ENCODE measurements at regions not wholly inside any gene's neighbourhood (a gene's known extent, or its start where the extent isn't known, plus 50 kb on each side); places are given as distances from the start of the nearest gene placed in this dataset.
"Not testable (repeated sequence)": the region's sequence is repeated elsewhere in the genome, so short reads cannot be mapped to it uniquely, and the experiment has no call there.

DNA sequence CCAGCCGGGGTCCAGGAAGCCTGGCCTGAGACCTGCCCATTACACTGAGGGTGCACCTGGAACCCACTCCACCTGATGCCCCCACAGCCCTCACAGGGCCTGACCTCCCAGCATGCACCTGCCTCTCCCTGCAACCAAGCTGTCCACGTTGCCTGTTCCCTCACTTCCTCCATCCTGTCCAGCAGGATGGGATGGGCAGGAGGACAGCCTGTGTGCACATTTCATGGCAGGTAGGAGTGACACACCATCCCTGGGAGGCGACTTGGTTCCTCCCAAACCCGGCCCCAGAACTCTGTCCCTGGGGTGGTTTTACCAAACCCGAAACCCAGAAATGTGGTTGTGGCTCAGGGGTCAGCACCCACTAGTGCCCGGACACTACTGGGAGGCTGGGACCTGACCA, 203.8 kb upstream of the ZNF519 start:
- not testable (repeated sequence) for DNase-seq

DNA sequence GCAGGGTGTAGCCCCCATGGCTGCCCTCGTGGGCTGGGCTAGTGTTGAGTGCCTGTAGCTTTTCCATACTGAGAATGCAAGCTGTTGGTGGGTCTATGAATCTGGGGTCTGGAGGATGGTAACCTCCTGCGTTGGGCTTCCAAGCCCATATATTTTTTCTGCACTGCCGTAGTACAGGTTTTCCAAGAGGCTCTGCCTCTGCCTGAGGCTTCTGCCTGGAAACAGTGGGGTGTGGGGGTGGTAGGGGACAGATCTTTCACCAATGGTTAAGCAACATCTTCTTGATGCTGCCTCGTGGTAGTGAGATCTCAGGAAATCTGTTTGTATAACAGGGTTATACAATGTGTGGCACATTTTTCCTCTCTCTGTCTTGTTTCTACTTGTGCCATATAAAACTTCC, 189.0 kb upstream of the ZNF519 start:
- not testable (repeated sequence) for DNase-seq

GRCh38 chr18:14301255-14301654, 169.0 kb upstream of the ZNF519 start:
- not testable (repeated sequence) for DNase-seq

DNA sequence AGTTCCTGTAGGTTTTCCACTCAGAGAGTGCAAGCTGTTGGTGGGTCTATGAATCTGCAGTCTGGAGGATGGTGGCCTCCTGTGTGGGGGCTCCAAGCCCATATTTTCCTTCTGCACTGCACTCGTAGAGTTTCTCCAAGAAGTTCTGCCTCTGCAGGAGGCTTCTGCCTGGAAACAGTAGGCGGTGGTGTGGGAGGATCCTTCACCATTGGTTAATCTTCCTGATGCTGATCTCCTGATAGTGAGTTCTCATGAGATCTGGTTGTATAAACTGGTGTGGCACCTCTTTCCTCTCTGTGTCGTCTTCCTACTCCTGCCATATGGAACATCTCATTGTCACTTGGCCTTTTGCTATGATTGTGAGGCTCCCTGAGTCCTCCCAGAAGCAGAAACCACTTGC, 162.8 kb upstream of the ZNF519 start:
- not testable (repeated sequence) for DNase-seq

- DNase-seq, result no peak
Observed at GRCh38 chr18:14285053-14285452, 152.8 kb upstream of the ZNF519 start.

GRCh38 chr18:14275391-14275790, 143.2 kb upstream of the ZNF519 start:
- not testable (repeated sequence) for DNase-seq

- not testable (repeated sequence) for DNase-seq
Observed at GRCh38 chr18:14265637-14266410, 133.6 kb upstream of the ZNF519 start.

- DNase-seq, result not testable (repeated sequence)
Observed at GRCh38 chr18:14262786-14263185, 130.6 kb upstream of the ZNF519 start.

DNA sequence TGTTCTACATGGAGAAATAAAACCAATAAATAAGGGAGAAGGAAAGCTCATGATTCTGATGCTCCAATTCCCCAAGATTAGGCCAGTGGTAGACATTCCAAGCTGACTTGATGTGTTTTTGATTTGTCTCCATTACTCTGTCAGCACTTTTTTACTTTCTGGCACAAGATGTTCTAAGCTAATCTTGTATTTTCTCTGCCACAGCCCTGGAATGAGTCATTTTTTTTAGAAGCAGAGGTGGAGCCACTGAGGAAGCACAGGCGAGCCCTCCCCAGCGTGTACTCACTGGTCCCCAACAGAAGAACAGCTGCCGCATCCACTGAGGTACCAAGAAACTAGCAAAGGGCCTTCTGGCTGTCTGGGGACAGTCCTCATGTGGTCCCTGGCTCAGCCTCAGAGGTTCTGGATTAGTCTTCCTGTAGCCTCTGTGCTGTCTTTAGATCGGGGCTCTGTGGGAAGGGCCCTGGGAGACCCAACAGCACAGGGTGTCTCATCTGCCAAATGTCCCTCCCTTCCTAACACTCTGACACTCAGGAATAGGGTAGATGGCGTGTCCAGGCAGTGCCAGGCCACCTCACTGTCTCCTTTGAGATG, 117.9 kb upstream of the ZNF519 start:
- DNase-seq, result not testable (repeated sequence)

- not testable (repeated sequence) for DNase-seq
Observed at GRCh38 chr18:14239224-14239623, 107.0 kb upstream of the ZNF519 start.

DNA sequence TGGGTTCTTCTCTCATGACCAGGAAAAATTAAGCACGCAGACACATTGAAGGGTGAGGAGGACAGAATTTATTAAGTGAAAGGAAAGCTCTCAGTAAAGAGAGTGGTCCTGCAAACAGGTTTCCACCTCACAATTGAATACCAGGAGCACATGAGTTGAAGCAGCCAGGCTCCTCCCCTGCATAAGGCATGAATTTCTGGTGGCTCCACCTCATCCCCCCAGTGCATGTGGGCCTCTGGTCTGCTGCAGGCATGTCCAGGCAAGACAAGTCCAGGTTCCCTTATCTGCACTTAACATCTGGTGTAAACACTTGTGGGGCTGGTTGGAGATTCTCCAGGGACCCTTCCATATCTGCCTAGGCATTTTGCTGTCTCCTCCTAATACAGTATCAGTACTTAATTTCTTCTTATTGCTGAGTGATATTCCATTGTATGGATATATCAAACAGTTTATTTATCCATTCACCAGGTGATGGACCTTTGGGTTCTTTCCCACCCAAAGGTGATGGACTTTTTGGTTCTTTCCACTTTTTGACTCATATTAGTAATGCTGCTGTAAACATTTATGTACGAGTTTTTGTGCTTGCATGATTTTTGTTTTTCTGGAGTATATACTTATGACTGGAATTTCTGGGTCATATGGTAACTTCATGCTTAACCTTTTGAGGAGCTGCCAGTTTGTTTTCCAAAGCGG, 104.3 kb upstream of the ZNF519 start:
- not testable (repeated sequence) for DNase-seq

GRCh38 chr18:14225286-14225679, 93.0 kb upstream of the ZNF519 start:
- not testable (repeated sequence) for DNase-seq

DNA sequence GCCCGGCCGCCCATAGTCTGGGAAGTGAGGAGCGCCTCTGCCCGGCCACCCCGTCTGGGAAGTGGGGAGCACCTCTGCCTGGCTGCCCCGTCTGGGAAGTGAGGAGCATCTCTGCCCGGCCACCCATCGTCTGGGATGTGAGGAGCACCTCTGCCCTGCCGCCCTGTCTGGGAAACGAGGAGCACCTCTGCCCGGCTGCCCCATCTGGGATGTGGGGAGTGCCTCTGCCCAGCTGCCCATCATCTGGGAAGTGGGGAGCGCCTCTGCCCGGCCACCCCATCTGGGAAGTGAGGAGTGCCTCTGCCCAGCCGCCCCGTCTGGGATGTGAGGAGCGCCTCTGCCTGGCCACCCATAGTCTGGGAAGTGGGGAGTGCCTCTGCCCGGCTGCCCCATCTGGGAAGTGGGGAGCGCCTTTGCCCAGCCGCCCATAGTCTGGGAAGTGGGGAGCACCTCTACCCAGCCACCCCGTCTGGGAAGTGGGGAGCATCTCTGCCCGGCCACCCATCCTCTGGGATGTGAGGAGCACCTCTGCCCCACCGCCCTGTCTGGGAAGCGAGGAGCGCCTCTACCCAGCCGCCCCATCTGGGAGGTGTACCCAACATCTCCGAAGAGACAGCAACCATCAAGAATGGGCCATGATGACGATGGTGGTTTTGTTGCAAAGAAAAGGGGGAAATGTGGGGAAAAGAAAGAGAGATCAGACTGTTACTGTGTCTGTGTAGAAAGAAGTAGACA, 92.5 kb upstream of the ZNF519 start:
- DNase-seq, result not testable (repeated sequence)

DNA sequence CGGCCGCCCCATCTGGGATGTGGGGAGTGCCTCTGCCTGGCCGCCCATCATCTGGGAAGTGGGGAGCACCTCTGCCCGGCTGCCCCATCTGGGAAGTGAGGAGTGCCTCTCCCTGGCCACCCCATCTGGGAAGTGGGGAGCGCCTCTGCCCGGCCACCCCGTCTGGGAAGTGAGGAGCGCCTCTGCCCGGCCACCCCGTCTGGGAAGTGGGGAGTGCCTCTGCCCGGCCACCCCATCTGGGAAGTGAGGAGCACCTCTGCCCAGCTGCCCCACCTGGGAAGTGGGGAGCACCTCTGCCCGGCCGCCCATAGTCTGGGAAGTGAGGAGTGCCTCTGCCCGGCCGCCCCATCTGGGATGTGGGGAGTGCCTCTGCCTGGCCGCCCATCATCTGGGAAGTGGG, 91.7 kb upstream of the ZNF519 start:
- not testable (repeated sequence) for DNase-seq

- not testable (repeated sequence) for DNase-seq
Observed at GRCh38 chr18:14223231-14223822, 91.1 kb upstream of the ZNF519 start.

- not testable (repeated sequence) for DNase-seq
Observed at GRCh38 chr18:14222354-14223221, 90.4 kb upstream of the ZNF519 start.

GRCh38 chr18:14221689-14222088, 89.5 kb upstream of the ZNF519 start:
- DNase-seq, result no peak

DNA sequence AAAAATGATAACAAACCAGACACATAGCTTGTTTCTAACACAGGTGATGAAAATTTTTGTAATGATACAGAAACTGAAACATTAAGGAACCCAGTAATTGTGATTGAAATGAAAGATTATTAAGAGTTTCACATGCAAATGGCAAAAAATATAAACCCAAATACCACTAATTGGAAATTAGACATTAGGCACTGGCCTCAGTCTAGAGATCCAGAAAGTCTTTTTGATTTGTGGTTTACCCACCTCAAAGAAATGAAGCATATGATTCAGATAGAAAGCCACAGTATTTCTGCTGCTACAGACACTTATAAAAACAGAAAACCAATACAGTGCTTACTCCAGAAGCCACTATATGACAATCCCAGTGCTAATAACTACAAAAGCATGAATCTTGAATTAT, 83.7 kb upstream of the ZNF519 start:
- not testable (repeated sequence) for DNase-seq

GRCh38 chr18:14203424-14203823, 71.2 kb upstream of the ZNF519 start:
- not testable (repeated sequence) for DNase-seq

DNA sequence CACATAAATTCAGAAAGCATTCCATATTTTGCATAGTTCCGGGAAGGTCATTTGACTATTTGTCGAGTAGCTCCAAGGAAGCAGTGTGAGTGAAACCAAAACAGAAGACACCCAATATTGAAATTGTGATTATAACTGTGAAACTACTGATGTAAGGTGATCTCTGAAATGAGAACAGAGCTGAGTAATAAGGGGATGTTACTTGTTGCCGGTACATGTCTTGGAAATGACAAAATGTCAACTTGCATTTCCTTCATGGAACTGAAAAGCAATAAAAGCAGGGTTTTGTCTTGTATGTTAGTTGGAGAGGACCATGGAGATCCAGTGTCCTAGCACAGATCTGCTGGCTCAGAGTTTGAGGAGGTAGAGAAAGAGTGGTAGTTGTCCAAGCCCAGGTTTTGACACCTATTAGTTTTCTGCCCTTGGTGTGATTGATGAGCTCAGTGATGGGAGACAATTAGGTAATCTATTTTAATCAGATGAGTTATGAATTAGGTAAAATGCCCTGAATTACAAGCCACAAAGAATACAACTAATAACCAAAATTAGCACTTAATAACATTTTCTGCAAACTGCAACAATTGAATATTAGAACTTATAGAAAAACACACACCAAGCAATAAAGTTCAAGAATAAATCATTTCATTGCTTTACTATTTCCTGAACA, 58.7 kb upstream of the ZNF519 start:
- not testable (repeated sequence) for DNase-seq

DNA sequence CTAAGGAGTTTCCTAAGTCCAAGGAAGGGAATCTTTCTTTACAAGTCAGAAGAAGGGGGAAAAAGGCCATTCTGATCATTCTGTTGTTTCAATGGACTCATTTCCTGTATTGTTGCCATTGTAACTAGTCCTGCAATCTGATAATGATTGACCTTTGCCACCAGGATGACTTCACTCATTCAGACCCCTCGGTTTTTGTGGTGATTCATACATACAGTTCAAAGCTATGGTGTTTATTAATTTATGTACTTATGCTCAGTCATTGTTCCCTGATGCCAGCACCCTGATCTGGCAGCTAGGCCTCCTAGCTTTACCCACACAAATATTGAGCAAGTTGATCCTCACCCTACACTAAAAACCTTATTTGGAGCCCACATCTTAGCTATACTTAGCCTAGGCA, 57.6 kb upstream of the ZNF519 start:
- DNase-seq, result no peak

Data from stimulated activated CD4-positive, alpha-beta T cell treated with anti-CD3 and anti-CD28 coated beads, Interleukin-2, amount 100 ng/mL, for 48 hours (primary cell).